ENCODE measurements at regions not wholly inside any gene's neighbourhood (a gene's known extent, or its start where the extent isn't known, plus 50 kb on each side); places are given as distances from the start of the nearest gene placed in this dataset.

DNA sequence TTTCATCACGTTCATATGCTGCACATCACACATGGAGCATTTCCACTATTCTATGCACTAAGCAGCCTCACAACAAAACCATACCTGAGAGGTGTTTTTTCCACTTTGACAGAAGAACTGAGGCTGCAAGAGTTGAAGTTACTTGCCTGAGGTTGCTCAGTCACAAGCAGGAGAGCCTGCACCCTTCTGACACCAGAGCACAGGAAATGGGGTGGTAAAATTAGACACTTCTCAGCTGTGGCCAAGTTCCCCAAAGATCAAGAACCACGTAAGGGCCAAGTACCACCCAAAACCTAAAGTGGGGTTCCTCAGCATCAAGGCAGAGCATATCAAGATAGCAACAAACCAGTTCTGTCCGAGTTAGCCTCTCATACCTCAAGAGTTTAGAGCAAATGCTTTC is 185.8 kb downstream of the CAPZA3 start:
- Histone ChIP-seq H3K9me3 (ENCODE audit: control insufficient read depth in 2 of 2, low read length in 2 of 2) (no peaks in the 10 kb centered on the region), H3K9ac (ENCODE audit: low read length in 2 of 2) (no peak overlapping the region), H3K27me3 (ENCODE audit: control insufficient read depth in 1 of 2, insufficient read depth in 2 of 2, low read length in 2 of 2) (no peaks in the 10 kb centered on the region), H3K36me3 (ENCODE audit: control insufficient read depth in 2 of 2, insufficient read depth in 2 of 2, low read length in 2 of 2) (no peaks in the 10 kb centered on the region), H3K4me3 (ENCODE audit: low read length in 2 of 2) (no peak overlapping the region), H3K4me1 (ENCODE audit: control insufficient read depth, insufficient read depth, low read length) (no peaks in the 10 kb centered on the region), H3K27ac (ENCODE audit: low read length) (no peak overlapping the region)

- Histone ChIP-seq H3K9ac (ENCODE audit: low read length in 2 of 2) (no peak overlapping the region), H3K4me1 (ENCODE audit: control insufficient read depth, insufficient read depth, low read length) (no peaks in the 10 kb centered on the region), H3K36me3 (ENCODE audit: control insufficient read depth in 2 of 2, insufficient read depth in 2 of 2, low read length in 2 of 2) (no peaks in the 10 kb centered on the region), H3K9me3 (ENCODE audit: control insufficient read depth in 2 of 2, low read length in 2 of 2) (no peaks in the 10 kb centered on the region), H3K27ac (ENCODE audit: low read length) (no peak overlapping the region), H3K27me3 (ENCODE audit: control insufficient read depth in 1 of 2, insufficient read depth in 2 of 2, low read length in 2 of 2) (no peaks in the 10 kb centered on the region), H3K4me3 (ENCODE audit: low read length in 2 of 2) (no peak overlapping the region)
Measured at GRCh38 chr12:18926188-18926587, 188.3 kb downstream of the CAPZA3 start.

- Histone ChIP-seq H3K4me1 (ENCODE audit: control insufficient read depth, insufficient read depth, low read length) (no peaks in the 10 kb centered on the region), H3K9me3 (ENCODE audit: control insufficient read depth in 2 of 2, low read length in 2 of 2) (no peaks in the 10 kb centered on the region), H3K9ac (ENCODE audit: low read length in 2 of 2) (peak overlapping the region in 1 of 2 donors; percentile 18), H3K4me3 (ENCODE audit: low read length in 2 of 2) (peak overlapping the region in 1 of 2 donors; percentile 6), H3K27me3 (ENCODE audit: control insufficient read depth in 1 of 2, insufficient read depth in 2 of 2, low read length in 2 of 2) (no peaks in the 10 kb centered on the region), H3K27ac (ENCODE audit: low read length) (no peak overlapping the region), H3K36me3 (ENCODE audit: control insufficient read depth in 2 of 2, insufficient read depth in 2 of 2, low read length in 2 of 2) (no peaks in the 10 kb centered on the region)
Measured at GRCh38 chr12:18932211-18932610, 194.3 kb downstream of the CAPZA3 start.

GRCh38 chr12:18932715-18933114 is 194.8 kb downstream of the CAPZA3 start:
- H3K27me3 ChIP-seq (ENCODE audit: control insufficient read depth in 1 of 2, insufficient read depth in 2 of 2, low read length in 2 of 2), result no peaks in the 10 kb centered on the region
- peak overlapping the region in 1 of 2 donors; percentile 18 for H3K9ac ChIP-seq (ENCODE audit: low read length in 2 of 2)
- H3K4me1 ChIP-seq (ENCODE audit: control insufficient read depth, insufficient read depth, low read length), result no peaks in the 10 kb centered on the region
- peak overlapping the region in 1 of 2 donors; percentile 6 for H3K4me3 ChIP-seq (ENCODE audit: low read length in 2 of 2)
- no peaks in the 10 kb centered on the region for H3K36me3 ChIP-seq (ENCODE audit: control insufficient read depth in 2 of 2, insufficient read depth in 2 of 2, low read length in 2 of 2)
- H3K9me3 ChIP-seq (ENCODE audit: control insufficient read depth in 2 of 2, low read length in 2 of 2), result no peaks in the 10 kb centered on the region
- H3K27ac ChIP-seq (ENCODE audit: low read length), result no peak overlapping the region

DNA sequence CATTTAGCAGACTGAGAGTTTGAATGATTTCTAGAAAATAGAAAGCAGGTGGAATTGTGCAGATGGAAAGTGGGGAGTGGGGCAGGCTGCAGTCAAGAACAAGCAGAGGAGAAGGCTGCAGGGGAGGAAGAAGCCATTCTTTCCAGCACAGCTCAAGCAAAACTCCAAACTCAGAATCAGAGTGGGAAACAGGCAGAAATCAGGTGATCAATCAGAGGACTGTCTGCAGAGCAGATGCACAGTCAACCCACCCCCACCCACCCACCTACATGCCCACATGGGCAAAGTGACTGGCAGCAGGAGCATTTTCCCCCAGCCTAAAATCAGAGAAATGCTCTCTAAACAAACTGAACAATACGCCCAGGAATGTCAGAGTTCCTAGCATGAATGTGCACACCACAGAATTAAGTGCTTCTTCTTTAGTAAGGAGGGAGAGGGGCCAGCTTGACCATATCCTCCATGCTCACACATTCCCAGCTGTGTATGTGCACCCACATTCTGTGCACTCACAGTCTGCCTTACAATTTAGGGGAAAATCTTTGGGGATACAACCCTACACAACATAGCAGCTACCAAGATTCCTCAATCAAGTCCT is 194.1 kb upstream of the PLEKHA5 start:
- no peaks in the 10 kb centered on the region for H3K9me3 ChIP-seq (ENCODE audit: control insufficient read depth in 2 of 2, low read length in 2 of 2)
- no peak overlapping the region for H3K27ac ChIP-seq (ENCODE audit: low read length)
- H3K4me3 ChIP-seq (ENCODE audit: low read length in 2 of 2), result no peak overlapping the region
- no peaks in the 10 kb centered on the region for H3K27me3 ChIP-seq (ENCODE audit: control insufficient read depth in 1 of 2, insufficient read depth in 2 of 2, low read length in 2 of 2)
- H3K9ac ChIP-seq (ENCODE audit: low read length in 2 of 2), result no peak overlapping the region
- no peaks in the 10 kb centered on the region for H3K4me1 ChIP-seq (ENCODE audit: control insufficient read depth, insufficient read depth, low read length)
- H3K36me3 ChIP-seq (ENCODE audit: control insufficient read depth in 2 of 2, insufficient read depth in 2 of 2, low read length in 2 of 2), result no peaks in the 10 kb centered on the region

DNA sequence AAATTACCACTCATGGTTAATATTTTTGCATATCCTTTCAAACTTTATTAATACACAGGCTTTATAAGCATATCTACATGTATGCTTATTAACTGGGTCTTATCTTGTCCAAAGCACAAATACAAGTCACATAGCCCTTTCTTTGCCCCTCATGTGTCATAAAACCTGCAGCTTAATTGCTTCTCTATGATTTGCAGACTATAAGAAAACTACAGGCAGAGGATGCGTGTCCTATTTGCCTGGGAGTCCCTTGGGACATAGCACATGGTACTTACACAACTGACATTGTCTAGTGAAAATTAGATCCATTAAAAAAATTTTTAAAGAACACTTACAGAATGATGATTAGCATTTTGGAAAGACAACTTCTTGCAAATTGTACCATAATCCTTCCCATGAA is 190.5 kb upstream of the PLEKHA5 start:
- H3K9ac ChIP-seq (ENCODE audit: low read length in 2 of 2), result no peak overlapping the region
- H3K27ac ChIP-seq (ENCODE audit: low read length), result no peak overlapping the region
- H3K9me3 ChIP-seq (ENCODE audit: control insufficient read depth in 2 of 2, low read length in 2 of 2), result no peaks in the 10 kb centered on the region
- no peak overlapping the region for H3K4me3 ChIP-seq (ENCODE audit: low read length in 2 of 2)
- H3K27me3 ChIP-seq (ENCODE audit: control insufficient read depth in 1 of 2, insufficient read depth in 2 of 2, low read length in 2 of 2), result no peaks in the 10 kb centered on the region
- H3K36me3 ChIP-seq (ENCODE audit: control insufficient read depth in 2 of 2, insufficient read depth in 2 of 2, low read length in 2 of 2), result no peaks in the 10 kb centered on the region
- H3K4me1 ChIP-seq (ENCODE audit: control insufficient read depth, insufficient read depth, low read length), result no peaks in the 10 kb centered on the region

DNA sequence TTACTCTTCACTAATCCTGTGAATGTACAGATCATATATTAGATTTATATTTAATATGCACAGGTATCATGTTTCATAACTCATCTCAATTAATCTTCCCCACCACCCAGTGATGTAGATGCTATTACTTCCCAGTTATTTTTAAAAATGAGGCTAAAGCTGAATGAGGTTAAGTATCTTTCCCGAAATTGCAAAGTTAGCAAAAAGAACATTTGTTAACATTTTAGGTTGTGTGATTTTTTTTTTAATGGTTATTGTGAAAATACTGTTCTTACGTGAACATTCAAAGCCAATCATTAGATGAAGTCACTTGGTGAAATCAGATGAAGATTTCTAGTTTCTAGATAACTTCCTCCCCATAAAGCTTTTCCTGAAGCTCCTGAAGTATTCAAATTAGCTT is 186.9 kb upstream of the PLEKHA5 start:
- H3K4me1 ChIP-seq (ENCODE audit: control insufficient read depth, insufficient read depth, low read length), result no peaks in the 10 kb centered on the region
- H3K9ac ChIP-seq (ENCODE audit: low read length in 2 of 2), result no peak overlapping the region
- H3K27me3 ChIP-seq (ENCODE audit: control insufficient read depth in 1 of 2, insufficient read depth in 2 of 2, low read length in 2 of 2), result no peaks in the 10 kb centered on the region
- H3K4me3 ChIP-seq (ENCODE audit: low read length in 2 of 2), result no peak overlapping the region
- H3K27ac ChIP-seq (ENCODE audit: low read length), result no peak overlapping the region
- H3K36me3 ChIP-seq (ENCODE audit: control insufficient read depth in 2 of 2, insufficient read depth in 2 of 2, low read length in 2 of 2), result no peaks in the 10 kb centered on the region
- H3K9me3 ChIP-seq (ENCODE audit: control insufficient read depth in 2 of 2, low read length in 2 of 2), result no peaks in the 10 kb centered on the region

- no peaks in the 10 kb centered on the region for H3K9me3 ChIP-seq (ENCODE audit: control insufficient read depth in 2 of 2, low read length in 2 of 2)
- H3K27ac ChIP-seq (ENCODE audit: low read length), result no peak overlapping the region
- H3K9ac ChIP-seq (ENCODE audit: low read length in 2 of 2), result no peak overlapping the region
- no peaks in the 10 kb centered on the region for H3K27me3 ChIP-seq (ENCODE audit: control insufficient read depth in 1 of 2, insufficient read depth in 2 of 2, low read length in 2 of 2)
- no peaks in the 10 kb centered on the region for H3K4me1 ChIP-seq (ENCODE audit: control insufficient read depth, insufficient read depth, low read length)
- H3K36me3 ChIP-seq (ENCODE audit: control insufficient read depth in 2 of 2, insufficient read depth in 2 of 2, low read length in 2 of 2), result no peaks in the 10 kb centered on the region
- H3K4me3 ChIP-seq (ENCODE audit: low read length in 2 of 2), result no peak overlapping the region
Measured at GRCh38 chr12:18943200-18943599, 186.3 kb upstream of the PLEKHA5 start.

DNA sequence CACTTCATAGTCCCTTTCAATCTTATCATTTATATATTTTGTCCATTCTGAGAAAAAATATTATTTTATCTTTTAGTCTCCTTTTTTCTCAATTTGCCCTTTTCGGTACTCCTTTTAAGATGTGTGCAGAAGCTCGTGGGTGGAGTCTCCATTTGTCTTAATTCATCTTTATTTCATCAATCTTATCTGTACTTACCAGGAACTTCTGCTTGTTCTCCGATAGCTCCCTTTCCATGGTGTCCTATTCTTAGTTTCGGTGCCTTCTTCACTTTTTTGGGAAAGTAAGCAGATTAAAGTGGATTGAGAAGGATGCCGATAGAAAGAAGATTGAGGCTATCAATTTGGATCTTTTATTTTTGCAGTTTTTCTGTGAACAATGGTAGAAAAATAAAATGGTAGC is 183.4 kb upstream of the PLEKHA5 start:
- no peaks in the 10 kb centered on the region for H3K4me1 ChIP-seq (ENCODE audit: control insufficient read depth, insufficient read depth, low read length)
- no peaks in the 10 kb centered on the region for H3K27me3 ChIP-seq (ENCODE audit: control insufficient read depth in 1 of 2, insufficient read depth in 2 of 2, low read length in 2 of 2)
- H3K36me3 ChIP-seq (ENCODE audit: control insufficient read depth in 2 of 2, insufficient read depth in 2 of 2, low read length in 2 of 2), result no peaks in the 10 kb centered on the region
- H3K9ac ChIP-seq (ENCODE audit: low read length in 2 of 2), result no peak overlapping the region
- H3K27ac ChIP-seq (ENCODE audit: low read length), result no peak overlapping the region
- no peak overlapping the region for H3K4me3 ChIP-seq (ENCODE audit: low read length in 2 of 2)
- H3K9me3 ChIP-seq (ENCODE audit: control insufficient read depth in 2 of 2, low read length in 2 of 2), result no peaks in the 10 kb centered on the region

- Histone ChIP-seq H3K36me3 (ENCODE audit: control insufficient read depth in 2 of 2, insufficient read depth in 2 of 2, low read length in 2 of 2) (no peaks in the 10 kb centered on the region), H3K4me1 (ENCODE audit: control insufficient read depth, insufficient read depth, low read length) (no peaks in the 10 kb centered on the region), H3K27me3 (ENCODE audit: control insufficient read depth in 1 of 2, insufficient read depth in 2 of 2, low read length in 2 of 2) (no peaks in the 10 kb centered on the region), H3K27ac (ENCODE audit: low read length) (no peak overlapping the region), H3K4me3 (ENCODE audit: low read length in 2 of 2) (no peak overlapping the region), H3K9ac (ENCODE audit: low read length in 2 of 2) (no peak overlapping the region), H3K9me3 (ENCODE audit: control insufficient read depth in 2 of 2, low read length in 2 of 2) (no peaks in the 10 kb centered on the region)
Measured at GRCh38 chr12:18951218-18951617, 178.3 kb upstream of the PLEKHA5 start.

GRCh38 chr12:18953505-18953904 is 176.0 kb upstream of the PLEKHA5 start:
- Histone ChIP-seq H3K4me3 (ENCODE audit: low read length in 2 of 2) (no peak overlapping the region), H3K9ac (ENCODE audit: low read length in 2 of 2) (no peak overlapping the region), H3K27ac (ENCODE audit: low read length) (no peak overlapping the region), H3K9me3 (ENCODE audit: control insufficient read depth in 2 of 2, low read length in 2 of 2) (no peaks in the 10 kb centered on the region), H3K27me3 (ENCODE audit: control insufficient read depth in 1 of 2, insufficient read depth in 2 of 2, low read length in 2 of 2) (no peaks in the 10 kb centered on the region), H3K4me1 (ENCODE audit: control insufficient read depth, insufficient read depth, low read length) (no peaks in the 10 kb centered on the region), H3K36me3 (ENCODE audit: control insufficient read depth in 2 of 2, insufficient read depth in 2 of 2, low read length in 2 of 2) (no peaks in the 10 kb centered on the region)
